HEK293T (cell line): ENCODE measurements at regions not wholly inside any gene's neighbourhood (a gene's known extent, or its start where the extent isn't known, plus 50 kb on each side); places are given as distances from the start of the nearest gene placed in this dataset.

Experiments used
- CTCF ChIA-PET: fragments of 350-600 bp; formaldehyde crosslinking; extraction: SDS; loops from one replicate; lab custom pipeline; 2021; ENCODE audit warnings: antibody characterized with exemption, inconsistent platforms; lab: Yijun Ruan, JAX
- POLR2A ChIA-PET: fragments of 350-600 bp; formaldehyde crosslinking; extraction: SDS; loops from one replicate; lab custom pipeline; 2020; ENCODE audit warnings: antibody characterized with exemption, inconsistent platforms; lab: Yijun Ruan, JAX
- DNase-seq: peaks from one replicate; pipeline ENCODE4 v3.0.0; 2012; ENCODE audit warnings: mixed read lengths; ENCODE audit errors: extremely low spot score
- ARNT ChIP-seq: fragments of 450-650 bp; IDR thresholded peaks from 2 replicates; pipeline ENCODE4 v1.6.1; 2017; ENCODE audit warnings: mild to moderate bottlenecking
- BHLHE40 ChIP-seq: fragments of 450-650 bp; IDR thresholded peaks from 2 replicates; pipeline ENCODE4 v1.6.1; 2016; ENCODE audit warnings: mild to moderate bottlenecking, moderate library complexity, borderline replicate concordance
- CTBP1 ChIP-seq: fragments of 450-650 bp; IDR thresholded peaks from 2 replicates; pipeline ENCODE4 v1.6.1; 2016; ENCODE audit warnings: borderline replicate concordance
- ELF4 ChIP-seq: fragments of 450-650 bp; IDR thresholded peaks from 2 replicates; pipeline ENCODE4 v1.6.1; 2017; ENCODE audit warnings: antibody characterized with exemption
- FOXA1 ChIP-seq: fragments of 450-650 bp; IDR thresholded peaks from 2 replicates; pipeline ENCODE4 v1.6.1; 2016; ENCODE audit warnings: mild to moderate bottlenecking
- FOXK2 ChIP-seq: fragments of 450-650 bp; IDR thresholded peaks from 2 replicates; pipeline ENCODE4 v1.6.1; 2016; ENCODE audit warnings: mild to moderate bottlenecking
- FOXM1 ChIP-seq: fragments of 450-650 bp; IDR thresholded peaks from 2 replicates; pipeline ENCODE4 v1.6.1; 2017; ENCODE audit warnings: mild to moderate bottlenecking, borderline replicate concordance
- HDGF ChIP-seq: fragments of 450-650 bp; IDR thresholded peaks from 2 replicates; pipeline ENCODE4 v1.6.1; 2017; ENCODE audit warnings: antibody characterized with exemption, borderline replicate concordance
- L3MBTL2 ChIP-seq: fragments of 450-650 bp; conservative IDR thresholded peaks from 2 replicates; pipeline ENCODE4 v1.6.1; 2016; ENCODE audit warnings: mild to moderate bottlenecking
- LEF1 ChIP-seq: fragments of 450-650 bp; IDR thresholded peaks from 2 replicates; pipeline ENCODE4 v1.6.1; 2017; ENCODE audit warnings: mild to moderate bottlenecking, borderline replicate concordance
- NFRKB ChIP-seq: fragments of 450-650 bp; IDR thresholded peaks from 2 replicates; pipeline ENCODE4 v1.6.1; 2016; ENCODE audit warnings: mild to moderate bottlenecking, moderate library complexity
- SP1 ChIP-seq: fragments of 450-650 bp; IDR thresholded peaks from 2 replicates; pipeline ENCODE4 v1.6.1; 2017
- SUZ12 ChIP-seq: fragments of 450-650 bp; IDR thresholded peaks from 2 replicates; pipeline ENCODE4 v1.6.1; 2016; ENCODE audit warnings: mild to moderate bottlenecking
- TARDBP ChIP-seq: fragments of 450-650 bp; IDR thresholded peaks from 2 replicates; pipeline ENCODE4 v1.6.1; 2016
- ZNF384 ChIP-seq: fragments of 450-650 bp; IDR thresholded peaks from 2 replicates; pipeline ENCODE4 v1.6.1; 2016
- TF ChIP-seq, protein P1 (sequence below): fragments of 450-650 bp; IDR thresholded peaks from 2 replicates; pipeline ENCODE4 v1.6.1; 2016

DNA sequence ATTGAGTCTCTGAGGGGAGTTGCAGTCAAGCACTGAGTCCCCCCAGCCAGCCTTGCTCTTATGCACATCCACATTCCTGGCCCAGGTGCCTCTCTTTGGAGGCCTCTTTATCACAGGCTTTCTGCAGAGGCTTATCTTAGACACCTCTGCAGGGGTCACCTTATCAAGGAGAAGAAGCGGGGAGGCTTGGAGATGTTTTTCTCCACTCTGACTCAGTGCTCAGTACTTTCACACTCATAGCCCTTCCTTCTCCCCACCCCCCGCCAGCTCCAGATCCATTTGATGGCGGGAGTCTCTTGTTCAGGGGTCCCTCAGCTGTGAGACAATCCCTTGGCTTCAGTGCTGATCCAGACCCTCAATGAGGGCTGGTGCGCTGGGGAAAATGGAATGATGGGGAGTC is 132.1 kb upstream of the TSHZ2 start:
- TF ChIP-seq SUZ12: no peak
- TF ChIP-seq BHLHE40: no peak
- no peak for TF ChIP-seq ARNT
- no peak for TF ChIP-seq L3MBTL2
- TF ChIP-seq FOXK2: no peak
- TF ChIP-seq HDGF: no peak
- TF ChIP-seq CTBP1: no peak
- no peak for TF ChIP-seq NFRKB
- no peak for TF ChIP-seq SP1
- no peak for TF ChIP-seq LEF1
- TF ChIP-seq, protein P1, sequence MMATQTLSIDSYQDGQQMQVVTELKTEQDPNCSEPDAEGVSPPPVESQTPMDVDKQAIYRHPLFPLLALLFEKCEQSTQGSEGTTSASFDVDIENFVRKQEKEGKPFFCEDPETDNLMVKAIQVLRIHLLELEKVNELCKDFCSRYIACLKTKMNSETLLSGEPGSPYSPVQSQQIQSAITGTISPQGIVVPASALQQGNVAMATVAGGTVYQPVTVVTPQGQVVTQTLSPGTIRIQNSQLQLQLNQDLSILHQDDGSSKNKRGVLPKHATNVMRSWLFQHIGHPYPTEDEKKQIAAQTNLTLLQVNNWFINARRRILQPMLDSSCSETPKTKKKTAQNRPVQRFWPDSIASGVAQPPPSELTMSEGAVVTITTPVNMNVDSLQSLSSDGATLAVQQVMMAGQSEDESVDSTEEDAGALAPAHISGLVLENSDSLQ: no peak
- TF ChIP-seq FOXA1: no peak
- no peak for TF ChIP-seq TARDBP
- no peak for TF ChIP-seq FOXM1
- ChIA-PET POLR2A (no interaction called here), CTCF (no interaction called here)
- no peak for DNase-seq

DNA sequence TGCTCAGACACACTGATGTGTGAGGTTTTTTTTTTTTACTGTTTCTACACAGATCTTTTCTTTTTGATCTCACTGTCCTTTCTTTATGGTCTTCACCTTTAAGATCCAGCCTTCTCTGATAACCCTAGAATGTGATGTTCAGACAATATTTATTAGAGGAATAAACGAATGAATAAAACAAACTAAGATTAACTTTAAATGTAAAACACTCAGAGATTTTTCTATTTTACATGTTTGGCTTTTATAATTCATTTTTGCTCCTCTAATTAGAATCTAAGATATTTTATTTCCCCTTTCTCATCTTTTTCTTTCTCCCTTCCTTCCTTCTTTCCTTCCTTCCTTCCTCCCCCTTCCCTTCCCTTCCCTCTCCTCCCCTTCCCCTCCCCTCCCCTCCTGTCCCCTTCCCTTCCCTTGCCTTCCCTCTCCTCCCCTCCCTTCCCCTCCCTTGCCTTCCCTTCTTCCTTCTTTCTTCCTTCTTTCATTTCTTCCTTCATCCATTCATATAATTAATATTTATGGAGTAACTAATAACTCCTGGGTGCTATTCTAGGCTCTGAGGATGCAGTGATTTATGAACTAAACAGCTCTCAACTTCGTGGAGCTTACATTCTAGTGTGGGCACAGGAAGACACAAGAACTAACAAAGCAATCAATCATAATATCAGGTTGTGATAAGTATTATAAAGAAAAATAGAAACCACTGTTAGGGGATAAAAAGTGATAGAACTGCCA is 133.5 kb upstream of the TSHZ2 start:
- no peak for TF ChIP-seq CTBP1
- TF ChIP-seq ELF4: no peak
- TF ChIP-seq HDGF: no peak
- TF ChIP-seq NFRKB: no peak
- no peak for TF ChIP-seq SP1
- no peak for TF ChIP-seq FOXA1
- no peak for TF ChIP-seq L3MBTL2
- no peak for TF ChIP-seq FOXK2
- CTCF ChIA-PET: no interaction called here
- POLR2A ChIA-PET: no interaction called here
- no peak for DNase-seq

DNA sequence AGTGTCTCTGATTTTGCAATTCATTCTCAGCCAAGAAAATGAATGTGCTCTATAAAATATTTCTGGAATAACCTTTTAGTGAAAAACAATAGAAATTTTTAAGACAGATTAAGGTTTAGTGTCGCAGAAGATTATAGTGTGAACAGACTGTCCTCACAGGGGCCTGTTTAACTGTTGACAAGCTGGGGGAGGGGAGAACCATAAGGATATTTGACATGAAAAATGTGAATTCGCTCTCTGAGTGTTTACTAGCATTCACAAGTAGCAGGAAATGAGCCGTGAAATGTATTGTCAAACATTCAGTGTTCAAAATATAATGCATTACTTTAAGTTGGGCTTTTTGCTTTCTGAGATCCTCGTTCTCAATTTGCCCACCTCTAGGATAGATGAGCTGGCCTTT is 134.8 kb upstream of the TSHZ2 start:
- CTCF ChIA-PET: no interaction called here
- POLR2A ChIA-PET: no interaction called here
- no peak for DNase-seq

DNA sequence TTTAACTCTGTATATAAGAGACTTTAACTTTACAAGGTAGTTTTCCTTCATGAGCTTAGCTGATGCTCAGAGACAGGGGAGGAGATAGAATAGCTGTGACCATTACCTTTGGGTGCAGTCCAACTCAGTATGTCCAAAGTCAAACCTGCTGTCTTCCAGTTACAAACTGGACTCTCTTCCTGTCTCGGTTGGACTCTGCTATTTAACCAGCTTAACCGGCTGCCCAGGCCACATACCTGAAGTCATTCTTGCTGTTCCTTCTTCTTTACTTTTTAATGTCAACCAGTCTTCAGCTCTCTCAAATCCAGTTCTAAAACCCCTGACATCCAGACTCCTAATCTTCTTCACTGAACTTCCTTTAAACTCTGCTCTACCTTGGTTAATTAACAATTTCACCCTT is 138.3 kb upstream of the TSHZ2 start:
- TF ChIP-seq ZNF384: no peak
- no peak for TF ChIP-seq FOXM1
- no peak for TF ChIP-seq HDGF
- TF ChIP-seq SP1: no peak
- TF ChIP-seq TARDBP: no peak
- TF ChIP-seq, protein P1: no peak
- ChIA-PET CTCF (no interaction called here), POLR2A (no interaction called here)
- DNase-seq: no peak

More for the DNA sequence above, 134.8 kb upstream of the TSHZ2 start:
- TF ChIP-seq NFRKB: no peak
- TF ChIP-seq FOXM1: no peak
- TF ChIP-seq SP1: no peak
- no peak for TF ChIP-seq SUZ12
- TF ChIP-seq TARDBP: no peak
- TF ChIP-seq LEF1: no peak
- TF ChIP-seq ZNF384: no peak
- no peak for TF ChIP-seq HDGF
- TF ChIP-seq, protein P1: no peak

DNA sequence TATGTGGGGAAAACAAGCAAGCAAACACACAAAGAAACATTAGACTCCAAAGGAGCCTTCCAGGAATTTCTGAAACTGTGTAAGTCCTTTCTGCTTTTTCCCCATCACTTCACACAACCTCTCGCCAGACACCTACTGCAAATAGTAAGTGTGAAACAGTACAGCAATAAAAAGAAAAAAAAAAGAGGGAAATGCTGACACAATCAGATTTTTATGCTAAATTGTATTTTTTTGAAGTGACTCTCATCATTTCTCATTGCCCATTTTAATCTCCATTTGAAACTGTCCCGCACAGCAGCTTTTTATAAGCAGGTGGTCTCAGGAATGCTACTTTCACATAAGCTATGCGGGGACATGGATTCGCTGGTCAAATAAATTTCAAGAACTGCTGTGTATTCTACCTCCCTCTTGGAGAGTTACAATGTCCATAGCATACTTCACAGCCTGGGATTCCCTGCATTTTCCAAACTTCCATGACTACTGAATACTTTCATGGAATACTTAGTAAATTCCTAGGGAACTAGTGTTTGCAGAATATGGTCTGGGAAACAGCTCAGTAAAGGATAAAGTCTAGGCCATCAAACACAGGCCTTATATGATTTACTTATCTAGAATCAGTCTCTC is 139.9 kb upstream of the TSHZ2 start:
- no peak for DNase-seq
- ChIA-PET CTCF (interaction anchor here (0.6 to 0.8 kb wide), 2 partner anchors 84 to 130 kb away, joined by 3 read pairs; no protein-coding TSS in a partner anchor), POLR2A (no interaction called here)
- TF ChIP-seq LEF1: no peak
- TF ChIP-seq FOXK2: no peak
- TF ChIP-seq FOXA1: no peak
- no peak for TF ChIP-seq TARDBP
- no peak for TF ChIP-seq SP1
- TF ChIP-seq CTBP1: no peak
- no peak for TF ChIP-seq FOXM1
- no peak for TF ChIP-seq L3MBTL2
- TF ChIP-seq SUZ12: no peak
- TF ChIP-seq HDGF: no peak
- TF ChIP-seq BHLHE40: no peak
- no peak for TF ChIP-seq ARNT

DNA sequence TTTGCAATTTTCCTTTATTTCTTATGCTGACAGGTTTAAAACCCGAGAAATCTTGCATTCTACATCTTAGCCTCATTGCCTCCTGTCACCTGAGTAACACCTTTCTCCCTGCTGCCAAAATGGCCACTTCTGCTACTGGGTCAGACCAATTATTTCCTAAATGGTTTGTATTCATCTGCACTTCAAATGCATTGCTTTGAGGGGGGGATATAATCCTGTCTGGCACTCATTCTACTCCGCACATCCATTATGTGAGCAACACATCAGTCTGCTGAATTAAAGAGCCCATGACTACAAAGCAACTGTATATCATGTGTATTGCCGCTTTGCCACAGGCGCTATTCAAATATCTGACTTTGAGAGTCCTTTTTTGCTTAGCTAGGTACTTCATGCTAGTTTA is 141.6 kb upstream of the TSHZ2 start:
- TF ChIP-seq FOXM1: no peak
- no peak for TF ChIP-seq BHLHE40
- no peak for TF ChIP-seq ELF4
- no peak for TF ChIP-seq SUZ12
- TF ChIP-seq L3MBTL2: no peak
- TF ChIP-seq ARNT: no peak
- no peak for TF ChIP-seq HDGF
- TF ChIP-seq SP1: no peak
- TF ChIP-seq, protein P1: no peak
- TF ChIP-seq FOXA1: no peak
- TF ChIP-seq LEF1: no peak
- no peak for TF ChIP-seq NFRKB
- no peak for TF ChIP-seq CTBP1
- TF ChIP-seq TARDBP: no peak
- no peak for TF ChIP-seq ZNF384
- POLR2A ChIA-PET: no interaction called here

More for the DNA sequence above, 141.6 kb upstream of the TSHZ2 start:
- no peak for DNase-seq
- CTCF ChIA-PET: no interaction called here
